GM23338 (cell line): ENCODE measurements at regions not wholly inside any gene's neighbourhood (a gene's known extent, or its start where the extent isn't known, plus 50 kb on each side); places are given as distances from the start of the nearest gene placed in this dataset.

ENCODE experiments used
- ATAC-seq: fragments of 200-7000 bp; cut with Tn5 transposase; 3 replicates; pipeline ENCODE4 v1.9.1; 2020
- DNase-seq: peaks from one replicate; pipeline ENCODE4 v3.0.0-alpha.2; 2015; ENCODE audit warnings: low spot score
- H2AFZ ChIP-seq: fragments of 200-600 bp; sonication (generic); 2 replicates; pipeline ENCODE4 v1.8.0; 2016; ENCODE audit warnings: antibody characterized with exemption, mild to moderate bottlenecking, moderate library complexity
- H3F3A ChIP-seq: fragments of 200-600 bp; sonication (generic); replicated peaks from 2 replicates; pipeline ENCODE4 v1.8.0; 2017; ENCODE audit warnings: antibody characterized with exemption, mixed run types, low read depth
- H3K27ac ChIP-seq: fragments of 200-600 bp; sonication (generic); 2 replicates; pipeline ENCODE4 v1.6.1; 2016; ENCODE audit warnings: low read depth
- H3K27me3 ChIP-seq: fragments of 200-600 bp; sonication (generic); 2 replicates; pipeline ENCODE4 v1.8.0; 2016; ENCODE audit warnings: mild to moderate bottlenecking, mixed run types, moderate library complexity; ENCODE audit not compliant: insufficient read depth
- H3K36me3 ChIP-seq: fragments of 200-600 bp; sonication (generic); 2 replicates; pipeline ENCODE4 v1.8.0; 2016; ENCODE audit warnings: mild to moderate bottlenecking; ENCODE audit not compliant: insufficient read depth
- H3K4me1 ChIP-seq: fragments of 200-600 bp; sonication (generic); 2 replicates; pipeline ENCODE4 v1.8.0; 2016; ENCODE audit warnings: mild to moderate bottlenecking, moderate library complexity; ENCODE audit not compliant: insufficient read depth
- H3K4me2 ChIP-seq: fragments of 200-600 bp; sonication (generic); 2 replicates; pipeline ENCODE4 v1.7.1; 2017; ENCODE audit warnings: mixed run types
- H3K4me3 ChIP-seq: fragments of 200-600 bp; sonication (generic); 2 replicates; pipeline ENCODE4 v1.6.1; 2016; ENCODE audit warnings: mixed run types
- H3K79me2 ChIP-seq: fragments of 200-600 bp; sonication (generic); replicated peaks from 2 replicates; pipeline ENCODE4 v1.8.0; 2017; ENCODE audit warnings: mild to moderate bottlenecking; ENCODE audit not compliant: insufficient read depth
- H3K9me2 ChIP-seq: fragments of 200-600 bp; sonication (generic); 2 replicates; pipeline ENCODE4 v1.8.0; 2017; ENCODE audit not compliant: insufficient read depth
- H4K20me1 ChIP-seq: fragments of 200-600 bp; sonication (generic); replicated peaks from 2 replicates; pipeline ENCODE4 v1.8.0; 2017; ENCODE audit warnings: mild to moderate bottlenecking; ENCODE audit not compliant: insufficient read depth
- H3K27ac Mint-ChIP-seq: 2 replicates; pipeline ENCODE4 v1.8.0; 2020; ENCODE audit warnings: inconsistent platforms, mild to moderate bottlenecking, moderate library complexity, mixed read lengths
- H3K27me3 Mint-ChIP-seq: 3 replicates; pipeline ENCODE4 v1.8.0; 2022; ENCODE audit warnings: low read depth, mild to moderate bottlenecking, moderate library complexity, mixed read lengths, inconsistent platforms; ENCODE audit not compliant: insufficient read depth, poor library complexity
- H3K36me3 Mint-ChIP-seq: 3 replicates; pipeline ENCODE4 v1.8.0; 2021; ENCODE audit warnings: low read depth, mild to moderate bottlenecking, inconsistent platforms, moderate library complexity, mixed read lengths
- H3K4me1 Mint-ChIP-seq: 3 replicates; pipeline ENCODE4 v1.8.0; 2020; ENCODE audit warnings: mild to moderate bottlenecking, inconsistent platforms, mixed read lengths
- H3K4me3 Mint-ChIP-seq: 3 replicates; pipeline ENCODE4 v1.8.0; 2021; ENCODE audit warnings: moderate library complexity, mild to moderate bottlenecking, inconsistent platforms, mixed read lengths
- H3K9me3 Mint-ChIP-seq: 3 replicates; pipeline ENCODE4 v1.8.0; 2020; ENCODE audit warnings: moderate library complexity, mild to moderate bottlenecking, inconsistent platforms, mixed read lengths
- CREB1 ChIP-seq: fragments of 250-450 bp; sonication (Bioruptor Pico); IDR thresholded peaks from 2 replicates; pipeline ENCODE4 v1.5.0; 2020; ENCODE audit warnings: low read depth, mild to moderate bottlenecking, moderate library complexity
- ETS1 ChIP-seq: IDR thresholded peaks from 2 replicates; pipeline ENCODE4 v1.6.1; 2016; ENCODE audit warnings: antibody characterized with exemption
- EZH2 ChIP-seq: fragments of 200-600 bp; sonication (generic); IDR thresholded peaks from one replicate; pipeline ENCODE4 v1.8.0; 2017; ENCODE audit warnings: antibody characterized with exemption, mild to moderate bottlenecking, low read depth; ENCODE audit not compliant: unreplicated experiment
- EZH2phosphoT487 ChIP-seq: fragments of 200-600 bp; sonication (generic); IDR thresholded peaks from one replicate; pipeline ENCODE4 v1.8.1; 2018; ENCODE audit warnings: antibody characterized with exemption; ENCODE audit not compliant: unreplicated experiment
- NANOG ChIP-seq: IDR thresholded peaks from 2 replicates; pipeline ENCODE4 v1.6.1; 2016; ENCODE audit warnings: antibody characterized with exemption, borderline replicate concordance
- POLR2AphosphoS5 ChIP-seq: IDR thresholded peaks from 2 replicates; pipeline ENCODE4 v1.6.1; 2016; ENCODE audit warnings: antibody characterized with exemption, low read depth
- REST ChIP-seq: IDR thresholded peaks from one replicate; pipeline ENCODE4 v1.6.1; 2018; ENCODE audit warnings: antibody characterized with exemption; ENCODE audit not compliant: unreplicated experiment
- STAT1 ChIP-seq: IDR thresholded peaks from one replicate; pipeline ENCODE4 v1.6.1; 2016; ENCODE audit warnings: antibody characterized with exemption; ENCODE audit not compliant: unreplicated experiment
- ZNF114 ChIP-seq: fragments of 250-450 bp; sonication (Bioruptor Pico); IDR thresholded peaks from 2 replicates; pipeline ENCODE4 v1.5.0; 2020; ENCODE audit warnings: mild to moderate bottlenecking, moderate library complexity
- ZNF331 ChIP-seq: fragments of 250-450 bp; sonication (Bioruptor Pico); IDR thresholded peaks from 2 replicates; pipeline ENCODE4 v1.5.0; 2020; ENCODE audit warnings: low read depth, mild to moderate bottlenecking, moderate library complexity
- ZNF462 ChIP-seq: fragments of 250-450 bp; sonication (Bioruptor Pico); IDR thresholded peaks from 2 replicates; pipeline ENCODE4 v1.5.0; 2020; ENCODE audit warnings: mild to moderate bottlenecking, moderate library complexity

- no peak for TF ChIP-seq REST
Observed at GRCh38 chr6:148238713-148239112, 103.9 kb upstream of the SASH1 start (continued).

- Mint-ChIP-seq H3K27ac (no peak overlapping the region), H3K4me1 (peaks cover 15% of the 10 kb centered on the region), H3K4me3 (no peak overlapping the region), H3K27me3 (peaks cover 9% of the 10 kb centered on the region), H3K9me3 (no peaks in the 10 kb centered on the region), H3K36me3 (no peaks in the 10 kb centered on the region)
- no peaks in the 10 kb centered on the region for H3K36me3 ChIP-seq
- no peaks in the 10 kb centered on the region for H3K27me3 ChIP-seq
- no peak overlapping the region for H3K4me3 ChIP-seq
- H4K20me1 ChIP-seq: no peaks in the 10 kb centered on the region
- no peak overlapping the region for H3K27ac ChIP-seq
- no peak; the same call in 2 of the 3 replicates for ATAC-seq
- H3K4me1 ChIP-seq: peaks cover 18% of the 10 kb centered on the region
- H3K9me2 ChIP-seq: no peaks in the 10 kb centered on the region; the same call in 1 of the 2 replicates
- no peaks in the 10 kb centered on the region for H3F3A ChIP-seq
- H3K4me2 ChIP-seq: no peak overlapping the region
- peak overlapping the region; percentile 80; the same call in 1 of the 2 replicates for H2AFZ ChIP-seq
- no peaks in the 10 kb centered on the region for H3K79me2 ChIP-seq
- no peak for DNase-seq
- TF ChIP-seq NANOG (no peak), ZNF462 (CRISPR knock-in tag) (no peak), ZNF331 (no peak), STAT1 (no peak), EZH2phosphoT487 (no peak), ZNF114 (CRISPR knock-in tag) (no peak), POLR2AphosphoS5 (no peak), REST (no peak), ETS1 (no peak), EZH2 (no peak), CREB1 (CRISPR knock-in tag) (no peak)
Observed at GRCh38 chr6:148239215-148239614, 103.4 kb upstream of the SASH1 start.
